ENCODE measurements at regions not wholly inside any gene's neighbourhood (a gene's known extent, or its start where the extent isn't known, plus 50 kb on each side); places are given as distances from the start of the nearest gene placed in this dataset.

DNA sequence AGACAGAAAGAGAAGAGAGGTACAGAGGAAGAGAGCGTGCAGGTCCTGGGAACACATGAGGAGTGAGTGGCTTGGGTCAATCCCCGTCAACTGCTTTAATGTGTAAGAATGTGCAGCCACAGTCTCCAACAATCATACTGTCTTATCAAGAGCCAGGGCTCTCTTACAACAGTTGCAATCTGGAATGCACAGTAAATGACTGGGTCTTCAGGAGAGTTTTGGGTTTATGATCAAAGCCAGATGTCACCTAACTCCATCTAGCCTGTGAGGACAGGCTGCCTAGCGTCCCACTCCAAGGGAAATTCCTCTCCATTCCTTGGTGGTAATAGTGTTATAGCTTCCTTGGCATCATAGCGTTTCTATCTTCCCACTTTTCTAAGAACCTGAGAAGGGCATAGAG is 75.0 kb upstream of the TRIO start:
- in situ Hi-C loops (cut with HindIII; ENCODE audit: extremely low pct_ligation_motif_present, low pct_unique_long_range_greater_than_20kb) (no loop called here), intact Hi-C loops (cut with micrococcal nuclease; ENCODE audit: unreplicated experiment) (no loop called here)
- Histone ChIP-seq H3K4me2 (ENCODE audit: low read depth, low read length) (no peak overlapping the region), H3K9ac (ENCODE audit: insufficient read depth, low read depth, low read length) (no peak overlapping the region), H3K27ac (ENCODE audit: extremely low read length, insufficient read depth, low read length) (no peak overlapping the region), H3K79me2 (ENCODE audit: insufficient read depth, low read length) (no peaks in the 10 kb centered on the region), H3K27me3 (ENCODE audit: control insufficient read depth in 1 of 2, insufficient read depth in 2 of 2, low read length in 2 of 2) (peaks cover 2 to 17% of the 10 kb centered on the region in 2 experiments; a peak in 2 of 5 replicates), H2AFZ (ENCODE audit: low read length) (no peak overlapping the region), H4K20me1 (ENCODE audit: insufficient read depth, low read length) (no peaks in the 10 kb centered on the region), H3K9me3 (ENCODE audit: low read length) (no peaks in the 10 kb centered on the region), H3K4me1 (ENCODE audit: insufficient read depth, low read length) (no peaks in the 10 kb centered on the region), H3K36me3 (replicated peaks in 1 of 2; ENCODE audit: control insufficient read depth in 1 of 2, insufficient read depth in 2 of 2, low read length in 2 of 2) (no peaks in the 10 kb centered on the region), H3K4me3 (replicated peaks in 1 of 3; ENCODE audit: insufficient read depth in 1 of 3, low read depth in 2 of 3, low read length in 3 of 3) (no peak overlapping the region)
- BruUV-seq (replicated peaks): no TSS peak
- TF ChIP-seq, protein P1, sequence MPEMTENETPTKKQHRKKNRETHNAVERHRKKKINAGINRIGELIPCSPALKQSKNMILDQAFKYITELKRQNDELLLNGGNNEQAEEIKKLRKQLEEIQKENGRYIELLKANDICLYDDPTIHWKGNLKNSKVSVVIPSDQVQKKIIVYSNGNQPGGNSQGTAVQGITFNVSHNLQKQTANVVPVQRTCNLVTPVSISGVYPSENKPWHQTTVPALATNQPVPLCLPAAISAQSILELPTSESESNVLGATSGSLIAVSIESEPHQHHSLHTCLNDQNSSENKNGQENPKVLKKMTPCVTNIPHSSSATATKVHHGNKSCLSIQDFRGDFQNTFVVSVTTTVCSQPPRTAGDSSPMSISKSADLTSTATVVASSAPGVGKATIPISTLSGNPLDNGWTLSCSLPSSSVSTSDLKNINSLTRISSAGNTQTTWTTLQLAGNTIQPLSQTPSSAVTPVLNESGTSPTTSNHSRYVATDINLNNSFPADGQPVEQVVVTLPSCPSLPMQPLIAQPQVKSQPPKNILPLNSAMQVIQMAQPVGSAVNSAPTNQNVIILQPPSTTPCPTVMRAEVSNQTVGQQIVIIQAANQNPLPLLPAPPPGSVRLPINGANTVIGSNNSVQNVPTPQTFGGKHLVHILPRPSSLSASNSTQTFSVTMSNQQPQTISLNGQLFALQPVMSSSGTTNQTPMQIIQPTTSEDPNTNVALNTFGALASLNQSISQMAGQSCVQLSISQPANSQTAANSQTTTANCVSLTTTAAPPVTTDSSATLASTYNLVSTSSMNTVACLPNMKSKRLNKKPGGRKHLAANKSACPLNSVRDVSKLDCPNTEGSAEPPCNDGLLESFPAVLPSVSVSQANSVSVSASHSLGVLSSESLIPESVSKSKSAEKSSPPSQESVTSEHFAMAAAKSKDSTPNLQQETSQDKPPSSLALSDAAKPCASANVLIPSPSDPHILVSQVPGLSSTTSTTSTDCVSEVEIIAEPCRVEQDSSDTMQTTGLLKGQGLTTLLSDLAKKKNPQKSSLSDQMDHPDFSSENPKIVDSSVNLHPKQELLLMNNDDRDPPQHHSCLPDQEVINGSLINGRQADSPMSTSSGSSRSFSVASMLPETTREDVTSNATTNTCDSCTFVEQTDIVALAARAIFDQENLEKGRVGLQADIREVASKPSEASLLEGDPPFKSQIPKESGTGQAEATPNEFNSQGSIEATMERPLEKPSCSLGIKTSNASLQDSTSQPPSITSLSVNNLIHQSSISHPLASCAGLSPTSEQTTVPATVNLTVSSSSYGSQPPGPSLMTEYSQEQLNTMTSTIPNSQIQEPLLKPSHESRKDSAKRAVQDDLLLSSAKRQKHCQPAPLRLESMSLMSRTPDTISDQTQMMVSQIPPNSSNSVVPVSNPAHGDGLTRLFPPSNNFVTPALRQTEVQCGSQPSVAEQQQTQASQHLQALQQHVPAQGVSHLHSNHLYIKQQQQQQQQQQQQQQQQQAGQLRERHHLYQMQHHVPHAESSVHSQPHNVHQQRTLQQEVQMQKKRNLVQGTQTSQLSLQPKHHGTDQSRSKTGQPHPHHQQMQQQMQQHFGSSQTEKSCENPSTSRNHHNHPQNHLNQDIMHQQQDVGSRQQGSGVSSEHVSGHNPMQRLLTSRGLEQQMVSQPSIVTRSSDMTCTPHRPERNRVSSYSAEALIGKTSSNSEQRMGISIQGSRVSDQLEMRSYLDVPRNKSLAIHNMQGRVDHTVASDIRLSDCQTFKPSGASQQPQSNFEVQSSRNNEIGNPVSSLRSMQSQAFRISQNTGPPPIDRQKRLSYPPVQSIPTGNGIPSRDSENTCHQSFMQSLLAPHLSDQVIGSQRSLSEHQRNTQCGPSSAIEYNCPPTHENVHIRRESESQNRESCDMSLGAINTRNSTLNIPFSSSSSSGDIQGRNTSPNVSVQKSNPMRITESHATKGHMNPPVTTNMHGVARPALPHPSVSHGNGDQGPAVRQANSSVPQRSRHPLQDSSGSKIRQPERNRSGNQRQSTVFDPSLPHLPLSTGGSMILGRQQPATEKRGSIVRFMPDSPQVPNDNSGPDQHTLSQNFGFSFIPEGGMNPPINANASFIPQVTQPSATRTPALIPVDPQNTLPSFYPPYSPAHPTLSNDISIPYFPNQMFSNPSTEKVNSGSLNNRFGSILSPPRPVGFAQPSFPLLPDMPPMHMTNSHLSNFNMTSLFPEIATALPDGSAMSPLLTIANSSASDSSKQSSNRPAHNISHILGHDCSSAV (CRISPR knock-in tag; IDR thresholded peaks at IDR 0.05; ENCODE audit: borderline replicate concordance): no peak
- 67% methylated on average over 4 of the region's 4 CpGs for WGBS (ENCODE audit: low lambda C conversion rate)
- no peak for ATAC-seq
- CTCF ChIA-PET (ENCODE audit: low intra/inter-chr PET ratio, low total read pairs): no interaction called here
- no peak for FAIRE-seq
- DNase-seq (ENCODE audit: low spot score): no peak
- POLR2A ChIA-PET: no interaction called here

Measured in HepG2 (cell line).